SK-N-MC (cell line): ENCODE measurements at regions not wholly inside any gene's neighbourhood (a gene's known extent, or its start where the extent isn't known, plus 50 kb on each side); places are given as distances from the start of the nearest gene placed in this dataset.

Experiments used
- EZH2 ChIP-seq: fragments of 200-600 bp; sonication (generic); IDR thresholded peaks from one replicate; pipeline ENCODE4 v1.6.1; 2017; ENCODE audit warnings: antibody characterized with exemption
- FOXP2 ChIP-seq: optimal IDR thresholded peaks from 2 replicates; pipeline ENCODE3; 2011; ENCODE audit warnings: mild to moderate bottlenecking, moderate library complexity; ENCODE audit not compliant: insufficient read depth; ENCODE audit errors: extremely low read length, control extremely low read depth
- POLR2AphosphoS5 ChIP-seq: IDR thresholded peaks from 2 replicates; pipeline ENCODE4 v1.6.1; 2012; ENCODE audit warnings: mild to moderate bottlenecking, low read depth, low read length, borderline replicate concordance

DNA sequence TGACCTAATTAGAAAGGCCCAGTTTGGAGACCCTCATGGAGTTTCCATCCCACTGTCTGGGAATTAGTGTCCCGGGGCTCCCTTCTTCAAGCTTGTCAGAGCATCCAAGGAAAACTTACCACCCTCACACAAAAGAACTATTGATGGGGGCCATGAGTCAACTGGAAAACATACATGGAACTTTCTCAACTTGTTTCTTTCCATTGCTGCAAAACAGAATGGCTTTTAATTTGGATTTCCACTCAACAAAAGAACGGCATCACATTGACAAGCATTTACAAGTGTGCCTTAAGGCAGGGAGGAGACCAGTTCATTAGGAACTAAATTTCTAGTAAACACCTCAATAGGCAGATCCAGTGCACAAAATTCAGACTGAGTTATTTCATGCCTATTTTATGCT lies 289.1 kb upstream of the PREP start:
- no peak for TF ChIP-seq EZH2
- no peak for TF ChIP-seq POLR2AphosphoS5
- TF ChIP-seq FOXP2, result no peak
